Naive thymus-derived CD8-positive, alpha-beta T cell (primary cell): ENCODE measurements at regions not wholly inside any gene's neighbourhood (a gene's known extent, or its start where the extent isn't known, plus 50 kb on each side); places are given as distances from the start of the nearest gene placed in this dataset.

Source experiments
- ATAC-seq, 2 donors: fragments of 150-1000 bp; cut with Tn5 transposase in 1 of 2; sonication (Bioruptor Pico), chemical (Tn5 transposase) in 1 of 2; 1 replicate in 1 of 2; 2 replicates in 1 of 2; pipeline ENCODE4 v1.10.0; 2021; ENCODE audit warnings: mild to moderate bottlenecking in 2 of 2, moderate library complexity in 2 of 2
- POLR2A ChIA-PET: fragments of 350-600 bp; sonication (Branson Sonifier 250); formaldehyde crosslinking; loops from one replicate; lab custom pipeline; 2021; ENCODE audit warnings: antibody characterized with exemption; lab: Charles Lee
- DNase-seq, 10 donors: peaks; one replicate each; pipeline versions ENCODE4 v3.0.0 to v3.0.0-alpha.2; 2020 to 2022
- H3K27ac Mint-ChIP-seq, 10 donors: one replicate each; pipeline ENCODE4 v1.8.0; 2020 to 2022; ENCODE audit warnings: mild to moderate bottlenecking in 10 of 10, mixed read lengths in 10 of 10, moderate library complexity in 4 of 10, inconsistent platforms in 1 of 10
- H3K27me3 Mint-ChIP-seq, 5 donors: one replicate each; pipeline ENCODE4 v1.8.0; 2021 to 2022; ENCODE audit warnings: mixed read lengths in 5 of 5
- H3K36me3 Mint-ChIP-seq, 3 donors: one replicate each; pipeline ENCODE4 v1.8.0; 2020 to 2022; ENCODE audit warnings: mixed read lengths in 3 of 3, mild to moderate bottlenecking in 2 of 3, inconsistent platforms in 1 of 3
- H3K4me1 Mint-ChIP-seq, 4 donors: one replicate each; pipeline ENCODE4 v1.8.0; 2021 to 2022; ENCODE audit warnings: mixed read lengths in 4 of 4
- H3K4me3 Mint-ChIP-seq, 10 donors: one replicate each; pipeline ENCODE4 v1.8.0; 2020 to 2022; ENCODE audit warnings: mild to moderate bottlenecking in 10 of 10, mixed read lengths in 10 of 10, moderate library complexity in 6 of 10, inconsistent platforms in 1 of 10
- H3K9me3 Mint-ChIP-seq, 9 donors: one replicate each; pipeline ENCODE4 v1.8.0; 2020 to 2022; ENCODE audit warnings: mixed read lengths in 9 of 9, mild to moderate bottlenecking in 3 of 9, inconsistent platforms in 1 of 9, moderate library complexity in 1 of 9

GRCh38 chr1:181173761-181174447 is 85.4 kb downstream of the IER5 start:
- Mint-ChIP-seq H3K27ac (no peak overlapping the region), H3K4me3 (peak overlapping the region in 1 of 10 donors; percentile 19)

GRCh38 chr1:181174861-181175260 is 86.4 kb downstream of the IER5 start:
- Mint-ChIP-seq H3K9me3 (peaks cover 0 to 21% (median 4%) of the 10 kb centered on the region in 9 donors), H3K27ac (no peak overlapping the region), H3K4me3 (no peak overlapping the region), H3K4me1 (peaks cover 6 to 18% (median 8%) of the 10 kb centered on the region in 4 donors), H3K36me3 (peaks cover 0 to 10% (median 7%) of the 10 kb centered on the region in 3 donors), H3K27me3 (peaks cover 0 to 7% (median 3%) of the 10 kb centered on the region in 5 donors)
- ATAC-seq (no peak), DNase-seq (no peak)
- POLR2A ChIA-PET = no interaction called here

More at GRCh38 chr1:181173761-181174447, 85.4 kb downstream of the IER5 start:
- Mint-ChIP-seq H3K4me1 (peaks cover 0 to 13% (median 3%) of the 10 kb centered on the region in 4 donors), H3K36me3 (peaks cover 0 to 10% (median 7%) of the 10 kb centered on the region in 3 donors), H3K9me3 (peaks cover 0 to 21% (median 4%) of the 10 kb centered on the region in 9 donors), H3K27me3 (peaks cover 0 to 7% (median 3%) of the 10 kb centered on the region in 5 donors)
- ATAC-seq (no peak), DNase-seq (no peak)
- POLR2A ChIA-PET = no interaction called here

- H3K4me1 Mint-ChIP-seq = peaks cover 12 to 24% (median 14%) of the 10 kb centered on the region in 4 donors
- no peak overlapping the region for H3K4me3 Mint-ChIP-seq
- POLR2A ChIA-PET = no interaction called here
- DNase-seq (no peak), ATAC-seq (no peak)
- H3K36me3 Mint-ChIP-seq = peaks cover 0 to 10% (median 7%) of the 10 kb centered on the region in 3 donors
- H3K9me3 Mint-ChIP-seq = peaks cover 0 to 21% (median 4%) of the 10 kb centered on the region in 9 donors
- H3K27ac Mint-ChIP-seq = no peak overlapping the region
- H3K27me3 Mint-ChIP-seq = peaks cover 0 to 7% (median 3%) of the 10 kb centered on the region in 5 donors
Measured at GRCh38 chr1:181175356-181175910, 86.9 kb downstream of the IER5 start.

GRCh38 chr1:181175955-181176354 is 87.5 kb downstream of the IER5 start:
- no peak for DNase-seq
- Mint-ChIP-seq H3K4me1 (peaks cover 12 to 24% (median 16%) of the 10 kb centered on the region in 4 donors), H3K36me3 (peaks cover 0 to 10% (median 7%) of the 10 kb centered on the region in 3 donors), H3K27me3 (peaks cover 0 to 7% (median 3%) of the 10 kb centered on the region in 5 donors), H3K27ac (peak overlapping the region in 1 of 10 donors; percentile 59), H3K4me3 (no peak overlapping the region), H3K9me3 (peaks cover 0 to 21% (median 4%) of the 10 kb centered on the region in 9 donors)
- POLR2A ChIA-PET = no interaction called here
- ATAC-seq = no peak

GRCh38 chr1:181178241-181178879 is 89.9 kb downstream of the IER5 start:
- DNase-seq (no peak), ATAC-seq (no peak)
- POLR2A ChIA-PET = interaction anchor here (0.8 kb wide), 1 partner anchor 15 kb away, joined by 3 read pairs; no protein-coding TSS in a partner anchor
- Mint-ChIP-seq H3K4me3 (no peak overlapping the region), H3K27me3 (peaks cover 0 to 7% (median 2%) of the 10 kb centered on the region in 5 donors), H3K4me1 (peaks cover 12 to 21% (median 16%) of the 10 kb centered on the region in 4 donors), H3K9me3 (peaks cover 0 to 5% (median 0%) of the 10 kb centered on the region in 9 donors), H3K36me3 (no peaks in the 10 kb centered on the region), H3K27ac (peak overlapping the region in 2 of 10 donors; percentile 5 to 68)

- H3K27ac Mint-ChIP-seq = peak overlapping the region in 9 of 10 donors; percentile 1 to 88 (median 45)
- ATAC-seq (peak; percentile 47 to 51), DNase-seq (no peak)
- peaks cover 0 to 1% (median 0%) of the 10 kb centered on the region in 3 donors for H3K36me3 Mint-ChIP-seq
- H3K9me3 Mint-ChIP-seq = no peaks in the 10 kb centered on the region
- POLR2A ChIA-PET = interaction anchor here (0.8 kb wide), 1 partner anchor 16 kb away, joined by 3 read pairs; no protein-coding TSS in a partner anchor
- peaks cover 0 to 11% (median 2%) of the 10 kb centered on the region in 5 donors for H3K27me3 Mint-ChIP-seq
- peaks cover 11 to 19% (median 15%) of the 10 kb centered on the region in 4 donors for H3K4me1 Mint-ChIP-seq
- peak overlapping the region in 7 of 10 donors; percentile 1 to 67 (median 27) for H3K4me3 Mint-ChIP-seq
Measured at GRCh38 chr1:181179279-181179986, 90.9 kb downstream of the IER5 start.

- peaks cover 0 to 1% (median 0%) of the 10 kb centered on the region in 3 donors for H3K36me3 Mint-ChIP-seq
- H3K27ac Mint-ChIP-seq = peak overlapping the region in 9 of 10 donors; percentile 1 to 88 (median 49)
- peak; percentile 87 to 90 for ATAC-seq
Measured at GRCh38 chr1:181179987-181180365, 91.5 kb downstream of the IER5 start.

GRCh38 chr1:181180407-181181031 is 92.0 kb downstream of the IER5 start:
- POLR2A ChIA-PET = interaction anchor here (0.7 kb wide), 1 partner anchor 214 kb away, joined by 4 read pairs; no protein-coding TSS in a partner anchor
- Mint-ChIP-seq H3K4me3 (peak overlapping the region in 7 of 10 donors; percentile 7 to 67 (median 27)), H3K27me3 (peaks cover 0 to 17% (median 7%) of the 10 kb centered on the region in 5 donors), H3K27ac (peak overlapping the region in 8 of 10 donors; percentile 1 to 88 (median 56)), H3K4me1 (peaks cover 11 to 19% (median 15%) of the 10 kb centered on the region in 4 donors), H3K9me3 (no peaks in the 10 kb centered on the region), H3K36me3 (peaks cover 0 to 1% (median 0%) of the 10 kb centered on the region in 3 donors)
- ATAC-seq = no peak
- DNase-seq = no peak

More at GRCh38 chr1:181179987-181180365, 91.5 kb downstream of the IER5 start:
- no peaks in the 10 kb centered on the region for H3K9me3 Mint-ChIP-seq
- H3K27me3 Mint-ChIP-seq = peaks cover 0 to 14% (median 3%) of the 10 kb centered on the region in 5 donors
- H3K4me3 Mint-ChIP-seq = peak overlapping the region in 8 of 10 donors; percentile 7 to 67 (median 30)
- peaks cover 11 to 19% (median 15%) of the 10 kb centered on the region in 4 donors for H3K4me1 Mint-ChIP-seq
- POLR2A ChIA-PET = no interaction called here
- peak in 6 of 10 donors; percentile 12 to 51 (median 48) for DNase-seq

GRCh38 chr1:181181792-181182585 is 93.5 kb downstream of the IER5 start:
- no peak for ATAC-seq
- POLR2A ChIA-PET = no interaction called here

GRCh38 chr1:181184621-181185020 is 96.1 kb downstream of the IER5 start:
- POLR2A ChIA-PET = no interaction called here
- Mint-ChIP-seq H3K27me3 (peaks cover 0 to 26% (median 7%) of the 10 kb centered on the region in 5 donors), H3K4me3 (no peak overlapping the region), H3K4me1 (peaks cover 7 to 11% (median 10%) of the 10 kb centered on the region in 4 donors), H3K36me3 (peaks cover 0 to 1% (median 0%) of the 10 kb centered on the region in 3 donors), H3K27ac (peak overlapping the region in 1 of 10 donors; percentile 11), H3K9me3 (no peaks in the 10 kb centered on the region)
- no peak for DNase-seq
- no peak for ATAC-seq

More at GRCh38 chr1:181181792-181182585, 93.5 kb downstream of the IER5 start:
- Mint-ChIP-seq H3K27me3 (peaks cover 0 to 21% (median 7%) of the 10 kb centered on the region in 5 donors), H3K4me1 (peaks cover 11 to 19% (median 15%) of the 10 kb centered on the region in 4 donors), H3K36me3 (peaks cover 0 to 1% (median 0%) of the 10 kb centered on the region in 3 donors), H3K4me3 (no peak overlapping the region), H3K27ac (no peak overlapping the region), H3K9me3 (no peaks in the 10 kb centered on the region)
- DNase-seq = no peak

GRCh38 chr1:181185461-181185860 is 97.0 kb downstream of the IER5 start:
- Mint-ChIP-seq H3K4me3 (no peak overlapping the region), H3K27me3 (peaks cover 0 to 26% (median 7%) of the 10 kb centered on the region in 5 donors), H3K36me3 (peaks cover 0 to 1% (median 0%) of the 10 kb centered on the region in 3 donors), H3K4me1 (peaks cover 0 to 9% (median 5%) of the 10 kb centered on the region in 4 donors), H3K27ac (peak overlapping the region in 1 of 10 donors; percentile 11), H3K9me3 (no peaks in the 10 kb centered on the region)
- ATAC-seq = no peak
- no peak for DNase-seq
- POLR2A ChIA-PET = no interaction called here
